IMR-90 (cell line): ENCODE measurements at regions not wholly inside any gene's neighbourhood (a gene's known extent, or its start where the extent isn't known, plus 50 kb on each side); places are given as distances from the start of the nearest gene placed in this dataset.
A peak's percentile ranks its signal among the peaks of the same experiment; 100 is the strongest.

ENCODE experiments used
- ATAC-seq: fragments of 200-7000 bp; cut with Tn5 transposase; 2 replicates; pipeline ENCODE4 v1.9.1; 2020; ENCODE audit warnings: low read depth, mild to moderate bottlenecking, moderate library complexity
- BruUV-seq: library from RNA; stranded (reverse); fragments of 400-500 nt; replicated peaks from 2 replicates; lab custom pipeline; 2021; lab: Mats Ljungman, UMichigan
- CTCF ChIA-PET: fragments of 300-600 bp; formaldehyde crosslinking; extraction: SDS; loops from one replicate; lab custom pipeline; 2021; ENCODE audit warnings: antibody characterized with exemption; lab: Yijun Ruan, JAX
- POLR2A ChIA-PET: fragments of 300-600 bp; sonication (Branson Sonifier 250); formaldehyde crosslinking; loops from one replicate; lab custom pipeline; 2022; ENCODE audit warnings: antibody characterized with exemption; ENCODE audit not compliant: unreplicated experiment; lab: Charles Lee
- DNase-seq: peaks from one replicate; pipeline ENCODE4 v3.0.0; 2013
- H2AFZ ChIP-seq: replicated peaks from 2 replicates; pipeline ENCODE3; 2013; ENCODE audit warnings: low read length, mild to moderate bottlenecking; ENCODE audit not compliant: poor library complexity
- H2AK5ac ChIP-seq: 2 replicates; pipeline ENCODE4 v1.6.1; 2013; ENCODE audit warnings: low read depth, low read length, inconsistent platforms
- H2AK9ac ChIP-seq: replicated peaks from 2 replicates; pipeline ENCODE3; 2013; ENCODE audit warnings: mild to moderate bottlenecking, low read depth, low read length, moderate library complexity; ENCODE audit not compliant: poor library complexity
- H2BK120ac ChIP-seq: 2 replicates; pipeline ENCODE4 v1.6.1; 2013; ENCODE audit warnings: low read depth, low read length, inconsistent platforms
- H2BK15ac ChIP-seq: 3 replicates; pipeline ENCODE4 v1.6.1; 2013; ENCODE audit warnings: low read depth, low read length, inconsistent platforms
- H2BK20ac ChIP-seq: 2 replicates; pipeline ENCODE4 v1.6.1; 2013; ENCODE audit warnings: low read depth, mild to moderate bottlenecking, inconsistent platforms, low read length, moderate library complexity
- H2BK5ac ChIP-seq: 2 replicates; pipeline ENCODE4 v1.6.1; 2013; ENCODE audit warnings: mild to moderate bottlenecking, low read depth, low read length, inconsistent platforms; ENCODE audit not compliant: poor library complexity, severe bottlenecking
- H3K14ac ChIP-seq: replicated peaks from 2 replicates; pipeline ENCODE4 v1.6.1; 2013; ENCODE audit warnings: low read depth, low read length, inconsistent platforms
- H3K18ac ChIP-seq: 2 replicates; pipeline ENCODE4 v1.6.1; 2013; ENCODE audit warnings: low read depth, low read length, control low read depth
- H3K23ac ChIP-seq: 2 replicates; pipeline ENCODE4 v1.6.1; 2013; ENCODE audit warnings: low read depth, low read length, inconsistent platforms
- H3K27ac ChIP-seq: 2 replicates; pipeline ENCODE4 v1.5.1; 2013; ENCODE audit warnings: mild to moderate bottlenecking, control low read depth, low read length; ENCODE audit not compliant: insufficient read depth
- H3K27me3 ChIP-seq: 2 replicates; pipeline ENCODE4 v1.6.1; 2013; ENCODE audit warnings: low read length; ENCODE audit not compliant: control insufficient read depth, insufficient read depth
- H3K36me3 ChIP-seq: 2 replicates; pipeline ENCODE4 v1.6.1; 2013; ENCODE audit warnings: low read length, mixed read lengths; ENCODE audit not compliant: control insufficient read depth, insufficient read depth
- H3K4ac ChIP-seq: 2 replicates; pipeline ENCODE4 v1.6.1; 2013; ENCODE audit warnings: low read depth, low read length, inconsistent platforms
- H3K4me1 ChIP-seq: 2 replicates; pipeline ENCODE4 v1.6.1; 2013; ENCODE audit warnings: low read length, mixed read lengths; ENCODE audit not compliant: control insufficient read depth, insufficient read depth
- H3K4me2 ChIP-seq: 2 replicates; pipeline ENCODE4 v1.6.1; 2013; ENCODE audit warnings: low read depth, mild to moderate bottlenecking, control low read depth, low read length, moderate library complexity
- H3K4me3 ChIP-seq: 2 replicates; pipeline ENCODE4 v1.5.1; 2013; ENCODE audit warnings: low read depth, mild to moderate bottlenecking, control low read depth, low read length, moderate library complexity; ENCODE audit not compliant: insufficient read depth
- H3K56ac ChIP-seq: 2 replicates; pipeline ENCODE4 v1.6.1; 2013; ENCODE audit warnings: low read length, inconsistent platforms; ENCODE audit not compliant: insufficient read depth; ENCODE audit errors: extremely low read depth
- H3K79me1 ChIP-seq, 2 experiments: 2 replicates each; pipeline ENCODE4 v1.6.1; 2013; ENCODE audit warnings: low read length in 2 of 2, inconsistent platforms in 1 of 2, low read depth in 1 of 2
- H3K9ac ChIP-seq: 2 replicates; pipeline ENCODE4 v1.6.1; 2013; ENCODE audit warnings: low read depth, low read length, control low read depth
- H3K9me1 ChIP-seq: 2 replicates; pipeline ENCODE4 v1.6.1; 2013; ENCODE audit warnings: low read length, inconsistent platforms; ENCODE audit not compliant: insufficient read depth
- H3K9me3 ChIP-seq: 2 replicates; pipeline ENCODE4 v1.6.1; 2013; ENCODE audit warnings: low read length; ENCODE audit not compliant: control insufficient read depth, insufficient read depth
- H4K20me1 ChIP-seq: 2 replicates; pipeline ENCODE4 v1.6.1; 2013; ENCODE audit warnings: low read length, inconsistent platforms; ENCODE audit not compliant: insufficient read depth
- H4K5ac ChIP-seq: 2 replicates; pipeline ENCODE4 v1.6.1; 2013; ENCODE audit warnings: mild to moderate bottlenecking, low read depth, low read length, control low read depth
- H4K8ac ChIP-seq, 2 experiments: 2 replicates each; pipeline ENCODE4 v1.6.1; 2013; ENCODE audit warnings: low read depth in 2 of 2, low read length in 2 of 2, control low read depth in 1 of 2, inconsistent platforms in 1 of 2
- H4K91ac ChIP-seq: 2 replicates; pipeline ENCODE4 v1.6.1; 2013; ENCODE audit warnings: low read depth, low read length, inconsistent platforms; ENCODE audit not compliant: insufficient read depth
- BHLHE40 ChIP-seq: fragments of 150-350 bp; IDR thresholded peaks from 2 replicates; pipeline ENCODE4 v1.6.1; 2016; ENCODE audit warnings: mild to moderate bottlenecking, low read depth, low read length
- CEBPB ChIP-seq: IDR thresholded peaks from 2 replicates; pipeline ENCODE4 v1.6.1; 2012; ENCODE audit warnings: low read depth, low read length, improper control_type of control experiment
- CHD1 ChIP-seq: IDR thresholded peaks from 2 replicates; pipeline ENCODE4 v1.6.1; 2012; ENCODE audit warnings: low read depth, low read length, improper control_type of control experiment
- FOS ChIP-seq: fragments of 150-350 bp; IDR thresholded peaks from 2 replicates; pipeline ENCODE4 v1.6.1; 2016; ENCODE audit warnings: low read depth, low read length
- MAFK ChIP-seq: IDR thresholded peaks from 2 replicates; pipeline ENCODE4 v1.6.1; 2012; ENCODE audit warnings: low read depth, low read length, improper control_type of control experiment
- MAZ ChIP-seq: IDR thresholded peaks from 2 replicates; pipeline ENCODE4 v1.6.1; 2012; ENCODE audit warnings: low read depth, mild to moderate bottlenecking, low read length, improper control_type of control experiment, moderate library complexity, borderline replicate concordance
- MXI1 ChIP-seq: IDR thresholded peaks from 2 replicates; pipeline ENCODE4 v1.6.1; 2012; ENCODE audit warnings: low read depth, mild to moderate bottlenecking, low read length, moderate library complexity, borderline replicate concordance
- NFE2L2 ChIP-seq: fragments of 150-350 bp; IDR thresholded peaks from 2 replicates; pipeline ENCODE4 v1.6.1; 2016; ENCODE audit warnings: low read depth, mild to moderate bottlenecking, low read length
- POLR2A ChIP-seq: IDR thresholded peaks from 2 replicates; pipeline ENCODE4 v1.6.1; 2012; ENCODE audit warnings: mild to moderate bottlenecking, low read depth, low read length
- RAD21 ChIP-seq: IDR thresholded peaks from 2 replicates; pipeline ENCODE4 v1.6.1; 2012; ENCODE audit warnings: low read length, improper control_type of control experiment
- RCOR1 ChIP-seq: IDR thresholded peaks from 2 replicates; pipeline ENCODE4 v1.6.1; 2012; ENCODE audit warnings: mild to moderate bottlenecking, low read length, improper control_type of control experiment; ENCODE audit not compliant: insufficient replicate concordance
- RFX5 ChIP-seq: IDR thresholded peaks from 2 replicates; pipeline ENCODE4 v1.8.0; 2012; ENCODE audit warnings: low read depth, mild to moderate bottlenecking, low read length, moderate library complexity
- SMC3 ChIP-seq: fragments of 150-350 bp; IDR thresholded peaks from 2 replicates; pipeline ENCODE4 v1.6.1; 2016; ENCODE audit warnings: low read depth, mild to moderate bottlenecking, antibody characterized with exemption, low read length, moderate library complexity
- WGBS, 2 experiments: methylation state at CpG; one replicate each; pipeline versions ENCODE4 v1.1.5 to v1.1.7; 2013; ENCODE audit warnings: missing lambda C conversion rate in 2 of 2; ENCODE audit not compliant: insufficient read length in 1 of 2; ENCODE audit errors: extremely low coverage in 2 of 2; 5-methylcytosine and 5-hydroxymethylcytosine counted together
- dilution Hi-C: fragments of 300-500 bp; cut with HindIII; formaldehyde crosslinking; loops from one replicate; pipeline ENCODE4 v1.14.3; 2018; ENCODE audit warnings: low sequenced_read_pairs; ENCODE audit not compliant: unreplicated experiment
- in situ Hi-C: fragments of 300-500 bp; cut with MboI; formaldehyde crosslinking; loops from 3 replicates; pipeline ENCODE4 v1.14.3; 2019; ENCODE audit warnings: low sequenced_read_pairs, inconsistent platforms, mixed read lengths
- intact Hi-C: fragments of 100-400 bp; cut with micrococcal nuclease; formaldehyde crosslinking; loops from 2 replicates; pipeline ENCODE4 v1.10.0; 2022
- TF ChIP-seq, protein P1 (sequence below): fragments of 150-350 bp; IDR thresholded peaks from 2 replicates; pipeline ENCODE4 v1.6.1; 2017; ENCODE audit warnings: mild to moderate bottlenecking, antibody characterized with exemption, low read length, low read depth
- TF ChIP-seq, protein P2 (sequence below): conservative IDR thresholded peaks from 2 replicates; pipeline ENCODE4 v1.5.1; 2012; ENCODE audit warnings: mild to moderate bottlenecking, low read depth, low read length, improper control_type of control experiment
- TF ChIP-seq, protein P3 (sequence below): fragments of 150-350 bp; IDR thresholded peaks from 2 replicates; pipeline ENCODE4 v1.6.1; 2016; ENCODE audit warnings: low read depth, mild to moderate bottlenecking, low read length, moderate library complexity, borderline replicate concordance

DNA sequence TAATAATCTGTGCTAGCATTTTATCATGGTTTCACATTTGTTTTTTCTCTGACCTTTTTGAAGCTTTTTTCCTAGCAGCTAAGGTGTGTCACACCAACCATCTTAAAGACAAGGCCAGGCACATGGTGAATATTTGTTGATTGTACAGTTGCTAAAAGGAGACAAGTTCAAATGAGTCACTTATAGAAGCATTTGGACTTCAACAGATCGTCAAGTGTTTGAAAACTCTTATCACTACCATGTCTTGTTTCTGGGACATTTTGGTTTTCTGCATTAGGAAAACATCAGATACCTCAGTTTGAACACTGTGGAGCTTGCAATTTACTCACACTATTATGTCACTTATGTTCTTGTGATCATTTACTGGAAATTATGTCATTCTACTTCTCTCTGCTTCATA, 407.3 kb downstream of the USP25 start:
- in situ Hi-C loops (no loop called here), dilution Hi-C loops (no loop called here), intact Hi-C loops (no loop called here)
- Histone ChIP-seq H3K4ac (no peak overlapping the region), H2AK5ac (no peak overlapping the region), H2BK5ac (no peak overlapping the region), H4K8ac (no peak overlapping the region), H3K4me2 (no peak overlapping the region), H2AK9ac (no peak overlapping the region), H3K9ac (no peak overlapping the region), H2BK15ac (no peak overlapping the region), H3K27ac (no peak overlapping the region), H2AFZ (no peak overlapping the region), H4K91ac (no peak overlapping the region), H3K56ac (no peak overlapping the region), H2BK20ac (no peak overlapping the region), H3K9me3 (no peaks in the 10 kb centered on the region), H3K36me3 (no peaks in the 10 kb centered on the region), H4K20me1 (no peaks in the 10 kb centered on the region), H2BK120ac (no peak overlapping the region), H3K4me1 (no peaks in the 10 kb centered on the region), H4K5ac (no peak overlapping the region), H3K4me3 (no peak overlapping the region), H3K27me3 (no peaks in the 10 kb centered on the region; the same call in 1 of the 2 replicates), H3K23ac (no peak overlapping the region), H3K14ac (no peak overlapping the region), H3K79me1 (no peaks in the 10 kb centered on the region), H3K9me1 (no peaks in the 10 kb centered on the region), H3K18ac (no peak overlapping the region)
- ChIA-PET POLR2A (no interaction called here), CTCF (no interaction called here)
- TF ChIP-seq, protein P1, sequence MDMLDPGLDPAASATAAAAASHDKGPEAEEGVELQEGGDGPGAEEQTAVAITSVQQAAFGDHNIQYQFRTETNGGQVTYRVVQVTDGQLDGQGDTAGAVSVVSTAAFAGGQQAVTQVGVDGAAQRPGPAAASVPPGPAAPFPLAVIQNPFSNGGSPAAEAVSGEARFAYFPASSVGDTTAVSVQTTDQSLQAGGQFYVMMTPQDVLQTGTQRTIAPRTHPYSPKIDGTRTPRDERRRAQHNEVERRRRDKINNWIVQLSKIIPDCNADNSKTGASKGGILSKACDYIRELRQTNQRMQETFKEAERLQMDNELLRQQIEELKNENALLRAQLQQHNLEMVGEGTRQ = no peak
- no peak for TF ChIP-seq RFX5
- TF ChIP-seq RAD21 = no peak
- no peak for TF ChIP-seq CEBPB
- no peak for TF ChIP-seq SMC3
- no peak for TF ChIP-seq MXI1
- no peak for TF ChIP-seq RCOR1
- no peak for TF ChIP-seq MAFK
- TF ChIP-seq CHD1 = no peak
- no peak for TF ChIP-seq POLR2A
- TF ChIP-seq, protein P2, sequence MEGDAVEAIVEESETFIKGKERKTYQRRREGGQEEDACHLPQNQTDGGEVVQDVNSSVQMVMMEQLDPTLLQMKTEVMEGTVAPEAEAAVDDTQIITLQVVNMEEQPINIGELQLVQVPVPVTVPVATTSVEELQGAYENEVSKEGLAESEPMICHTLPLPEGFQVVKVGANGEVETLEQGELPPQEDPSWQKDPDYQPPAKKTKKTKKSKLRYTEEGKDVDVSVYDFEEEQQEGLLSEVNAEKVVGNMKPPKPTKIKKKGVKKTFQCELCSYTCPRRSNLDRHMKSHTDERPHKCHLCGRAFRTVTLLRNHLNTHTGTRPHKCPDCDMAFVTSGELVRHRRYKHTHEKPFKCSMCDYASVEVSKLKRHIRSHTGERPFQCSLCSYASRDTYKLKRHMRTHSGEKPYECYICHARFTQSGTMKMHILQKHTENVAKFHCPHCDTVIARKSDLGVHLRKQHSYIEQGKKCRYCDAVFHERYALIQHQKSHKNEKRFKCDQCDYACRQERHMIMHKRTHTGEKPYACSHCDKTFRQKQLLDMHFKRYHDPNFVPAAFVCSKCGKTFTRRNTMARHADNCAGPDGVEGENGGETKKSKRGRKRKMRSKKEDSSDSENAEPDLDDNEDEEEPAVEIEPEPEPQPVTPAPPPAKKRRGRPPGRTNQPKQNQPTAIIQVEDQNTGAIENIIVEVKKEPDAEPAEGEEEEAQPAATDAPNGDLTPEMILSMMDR = no peak
- no peak for TF ChIP-seq NFE2L2
- TF ChIP-seq FOS = no peak
- TF ChIP-seq BHLHE40 = no peak
- no peak for TF ChIP-seq MAZ
- TF ChIP-seq, protein P3, sequence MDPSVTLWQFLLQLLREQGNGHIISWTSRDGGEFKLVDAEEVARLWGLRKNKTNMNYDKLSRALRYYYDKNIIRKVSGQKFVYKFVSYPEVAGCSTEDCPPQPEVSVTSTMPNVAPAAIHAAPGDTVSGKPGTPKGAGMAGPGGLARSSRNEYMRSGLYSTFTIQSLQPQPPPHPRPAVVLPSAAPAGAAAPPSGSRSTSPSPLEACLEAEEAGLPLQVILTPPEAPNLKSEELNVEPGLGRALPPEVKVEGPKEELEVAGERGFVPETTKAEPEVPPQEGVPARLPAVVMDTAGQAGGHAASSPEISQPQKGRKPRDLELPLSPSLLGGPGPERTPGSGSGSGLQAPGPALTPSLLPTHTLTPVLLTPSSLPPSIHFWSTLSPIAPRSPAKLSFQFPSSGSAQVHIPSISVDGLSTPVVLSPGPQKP = no peak
- DNase-seq = peak; percentile 8
- BruUV-seq = no TSS peak
- WGBS, 2 experiments = no CpG with 5 or more reads among the region's 1 CpG
- ATAC-seq = no peak
